ENCODE measurements at regions not wholly inside any gene's neighbourhood (a gene's known extent, or its start where the extent isn't known, plus 50 kb on each side); places are given as distances from the start of the nearest gene placed in this dataset.
"Not testable (repeated sequence)": the region's sequence is repeated elsewhere in the genome, so short reads cannot be mapped to it uniquely, and the experiment has no call there.

DNA sequence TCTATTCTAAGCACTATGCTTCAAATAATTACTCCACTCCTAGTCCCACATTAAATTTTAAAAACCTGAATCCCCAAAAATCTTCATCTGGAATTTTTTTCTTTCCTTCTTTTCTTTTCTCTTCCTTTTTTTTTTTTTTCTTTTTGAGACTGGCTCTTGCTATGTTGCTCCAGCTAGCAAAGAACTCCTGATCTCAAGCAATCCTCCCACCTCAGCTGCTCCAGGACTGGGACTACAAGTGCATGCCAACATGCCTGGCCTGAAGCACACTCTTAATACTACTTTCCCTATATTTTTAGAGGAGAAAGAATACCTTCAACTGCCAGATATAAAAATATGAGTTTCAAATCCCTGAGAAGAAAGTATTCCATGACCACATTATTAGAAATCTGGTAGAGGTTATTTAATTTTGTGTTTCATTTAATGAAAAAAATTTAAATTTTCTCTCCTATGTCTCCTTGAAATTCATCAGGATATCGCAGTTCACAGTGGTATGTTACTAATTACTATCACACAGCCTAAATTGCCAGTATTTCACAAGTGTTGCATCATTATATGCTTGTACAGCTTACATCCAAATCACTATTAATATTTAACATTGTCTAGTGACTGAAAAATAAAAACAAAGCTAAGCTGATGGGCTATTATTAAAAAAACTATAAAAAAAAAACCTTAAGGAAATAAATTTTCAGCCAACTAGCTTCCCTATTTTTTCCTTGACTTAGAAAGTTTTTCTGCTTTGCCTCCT lies 227.8 kb downstream of the NAF1 start:
- no peak for DNase-seq

- DNase-seq = no peak
Observed at GRCh38 chr4:162935214-162935613, 231.5 kb downstream of the NAF1 start.

GRCh38 chr4:162931286-162931685 lies 235.4 kb downstream of the NAF1 start:
- no peak for DNase-seq

DNA sequence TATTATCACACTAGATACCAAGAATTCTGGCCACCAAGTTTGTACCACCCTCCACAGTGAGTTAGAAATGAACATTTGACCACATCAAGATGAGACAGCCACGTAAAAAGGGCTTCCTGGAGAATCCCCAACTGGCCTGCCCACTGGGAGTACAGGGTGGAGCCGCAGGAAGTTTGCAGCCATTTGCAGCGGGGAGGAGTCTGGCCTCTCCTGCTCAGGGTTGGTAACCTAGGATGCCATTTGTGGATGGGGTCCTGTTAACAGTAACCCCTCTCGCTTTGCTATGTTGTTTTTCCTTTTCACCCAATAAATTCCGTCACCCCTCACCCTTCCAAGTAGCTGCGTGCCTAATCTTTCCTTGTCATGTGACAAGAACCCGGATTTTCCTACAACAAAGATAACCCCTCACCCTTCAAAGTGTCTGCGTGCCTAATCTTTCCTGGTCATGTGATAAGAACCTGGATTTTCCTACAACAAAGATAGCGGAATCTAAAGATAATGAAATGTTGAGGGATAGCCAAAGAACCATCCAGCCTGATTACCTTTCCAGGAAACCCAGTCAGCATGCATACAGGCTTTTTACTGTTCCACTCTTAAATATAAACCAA lies 245.4 kb downstream of the NAF1 start:
- DNase-seq = no peak

GRCh38 chr4:162920649-162921048 lies 246.0 kb downstream of the NAF1 start:
- DNase-seq = no peak

DNA sequence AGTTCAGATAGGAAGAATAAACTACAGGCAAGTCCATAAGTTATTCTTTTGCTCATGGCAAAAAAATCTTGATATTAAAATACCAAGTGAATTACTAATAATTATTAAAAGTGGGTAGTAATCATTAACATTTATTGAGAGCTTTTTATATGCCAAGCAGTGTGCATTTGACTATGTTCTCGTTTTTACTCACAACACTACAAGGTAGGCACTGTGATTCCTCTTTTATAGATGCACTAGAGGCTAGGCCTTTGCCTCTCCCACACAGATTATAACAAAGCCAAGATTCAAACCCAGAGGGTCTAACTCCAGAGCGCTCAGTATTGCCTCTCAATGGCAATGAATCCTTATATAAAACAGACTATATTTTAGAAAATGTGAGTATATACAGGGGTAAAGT lies 254.2 kb downstream of the NAF1 start:
- no peak for DNase-seq

DNA sequence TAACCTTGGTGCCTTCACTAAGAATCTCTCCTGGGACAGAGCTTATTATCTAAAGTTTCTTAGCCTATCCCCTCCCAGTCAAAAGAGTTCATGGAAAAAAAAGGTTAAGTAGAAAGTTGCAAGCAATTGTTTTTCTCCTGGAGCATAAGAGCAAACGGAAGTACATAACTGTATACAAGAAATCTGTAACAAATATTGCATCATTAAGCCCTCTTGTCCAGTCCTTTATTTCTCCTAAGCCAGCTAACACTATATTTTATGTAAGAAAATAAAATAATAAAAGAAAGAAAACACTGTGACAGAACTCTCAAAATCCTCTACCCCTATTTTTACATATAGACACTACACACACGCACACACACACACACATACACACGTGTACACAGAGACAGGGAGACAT lies 255.3 kb downstream of the NAF1 start:
- no peak for DNase-seq

DNA sequence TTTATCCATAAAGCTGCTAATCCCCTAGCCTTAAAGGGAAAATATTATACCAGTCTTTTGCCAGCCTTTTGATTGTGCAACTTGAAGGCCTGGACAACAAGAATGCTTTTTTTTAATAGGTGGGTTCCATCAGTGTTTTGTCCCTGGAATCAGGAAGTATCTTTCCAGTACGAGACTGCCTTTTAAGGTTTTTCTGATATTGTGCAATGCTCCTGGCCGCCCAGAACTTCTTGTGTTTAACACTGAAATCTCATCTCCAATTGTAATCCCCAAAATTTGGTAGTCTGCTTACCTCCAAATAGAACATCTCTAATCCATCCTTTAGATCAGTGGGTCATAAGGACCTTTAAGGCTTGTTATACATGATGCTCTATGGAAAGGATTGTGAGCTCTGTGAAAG lies 256.7 kb downstream of the NAF1 start:
- no peak for DNase-seq

GRCh38 chr4:162894387-162894786 lies 272.3 kb downstream of the NAF1 start:
- DNase-seq = no peak

DNA sequence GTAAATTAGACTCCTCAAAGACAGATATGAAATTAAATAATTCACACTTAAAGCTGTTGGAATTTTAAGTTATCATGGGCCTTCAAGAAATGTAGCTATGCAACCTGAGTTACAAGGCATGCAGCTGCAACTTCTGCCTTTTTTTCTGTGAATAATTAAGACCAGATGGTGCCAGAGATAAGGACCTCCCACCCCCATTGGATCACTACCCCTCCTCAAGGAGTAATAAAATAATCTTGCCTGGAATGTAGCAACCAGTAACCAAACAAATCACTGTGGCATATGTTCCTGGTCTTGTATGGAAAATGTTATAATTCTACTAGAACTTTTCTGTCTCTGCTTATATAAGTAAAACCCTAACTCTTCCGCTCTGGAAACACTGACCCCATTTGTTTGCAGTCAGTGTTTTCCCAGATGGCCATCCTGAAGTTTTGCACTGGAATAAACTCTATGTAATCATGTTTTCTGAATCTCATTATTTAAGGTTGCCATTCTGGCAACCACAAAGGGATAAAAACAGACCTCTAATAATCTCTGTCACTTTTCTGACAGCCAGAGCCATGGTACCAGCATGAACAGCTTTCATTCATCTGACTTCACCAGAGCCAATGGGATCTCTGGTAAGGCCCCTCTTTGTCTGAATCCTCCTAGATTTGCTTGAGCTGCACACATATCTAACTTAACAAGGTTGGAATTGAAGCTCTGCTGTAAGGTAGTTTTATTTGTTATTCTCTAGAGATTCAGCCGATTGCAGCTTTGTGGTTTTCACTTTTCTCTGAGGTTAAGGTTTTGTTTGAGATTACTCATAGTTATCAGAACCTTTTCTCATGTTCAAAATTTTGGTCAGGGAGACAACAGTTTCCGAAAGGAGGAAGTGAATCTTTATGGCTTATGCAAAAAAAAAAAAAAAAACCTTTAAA lies 274.6 kb downstream of the NAF1 start:
- DNase-seq = no peak

- no peak for DNase-seq
Observed at GRCh38 chr4:162878096-162878495, 288.6 kb downstream of the NAF1 start.

DNA sequence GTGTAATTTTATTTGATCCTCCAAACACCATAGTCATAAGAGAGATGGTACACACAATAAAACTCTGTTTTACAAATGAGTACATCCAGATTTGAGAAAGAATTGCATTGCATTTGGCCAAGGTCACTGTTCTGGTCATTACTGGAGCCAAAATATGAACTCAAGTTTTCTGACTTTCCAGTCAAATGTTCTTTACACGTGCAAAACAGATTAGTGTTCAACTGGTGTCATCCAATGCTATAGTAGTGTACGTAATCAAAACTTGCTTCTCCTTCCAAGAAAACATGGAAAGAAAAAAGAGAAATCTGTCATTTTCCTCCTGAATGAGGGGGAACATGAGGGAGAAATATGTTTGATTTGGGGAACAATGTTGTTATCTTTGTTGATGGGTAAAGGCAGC lies 291.9 kb downstream of the NAF1 start:
- no peak for DNase-seq

GRCh38 chr4:162871990-162872389 lies 294.7 kb downstream of the NAF1 start:
- no peak for DNase-seq

GRCh38 chr4:162869157-162869556 lies 297.5 kb downstream of the NAF1 start:
- DNase-seq = no peak

GRCh38 chr4:162866565-162866964 lies 300.1 kb downstream of the NAF1 start:
- DNase-seq = no peak

DNA sequence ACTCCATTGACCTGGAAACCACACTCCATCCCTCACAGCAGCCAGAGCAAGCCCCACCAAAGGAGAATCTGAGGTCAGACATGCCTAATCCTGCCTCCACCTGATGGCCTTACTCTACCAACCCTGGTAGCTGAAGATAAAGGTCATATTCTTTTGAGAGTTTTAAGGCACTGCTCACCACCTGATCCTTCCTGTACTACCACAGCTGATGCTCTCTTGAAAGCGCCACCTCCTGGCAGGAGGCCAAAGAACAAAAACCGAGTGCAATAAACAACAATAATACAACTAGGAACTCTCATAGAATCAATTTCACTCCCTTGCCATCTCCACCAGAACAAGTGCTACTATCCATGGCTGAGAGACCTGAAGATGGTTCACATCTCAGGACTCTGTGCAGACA lies 301.6 kb downstream of the NAF1 start:
- no peak for DNase-seq

GRCh38 chr4:162853788-162854187 lies 312.9 kb downstream of the NAF1 start:
- no peak for DNase-seq

GRCh38 chr4:162852642-162853041 lies 314.0 kb downstream of the NAF1 start:
- DNase-seq = no peak

DNA sequence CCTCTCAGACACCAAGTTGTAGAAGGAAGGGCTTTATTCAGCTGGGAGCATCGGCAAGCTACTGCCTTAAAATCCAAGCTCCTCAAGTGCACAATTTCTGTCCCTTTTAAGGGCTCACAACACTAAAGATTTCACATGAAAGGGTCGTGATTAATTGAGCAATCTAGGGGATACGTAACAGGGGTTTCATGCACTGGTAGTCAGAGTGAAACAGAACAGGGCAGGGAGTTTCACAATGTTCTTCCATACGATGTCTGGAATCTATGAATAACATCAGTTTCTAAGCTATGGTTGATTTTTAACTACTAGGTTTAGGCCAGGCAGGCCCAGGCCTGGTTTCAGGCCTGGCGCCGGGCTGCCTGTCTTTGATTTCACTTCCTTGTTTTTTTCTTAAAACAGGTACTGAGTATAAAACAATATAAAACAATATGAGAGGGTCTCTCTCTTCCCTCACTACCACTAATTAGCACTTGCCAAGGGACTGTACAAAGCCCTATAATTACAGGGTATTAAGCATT lies 315.4 kb downstream of the NAF1 start:
- not testable (repeated sequence) for DNase-seq

DNA sequence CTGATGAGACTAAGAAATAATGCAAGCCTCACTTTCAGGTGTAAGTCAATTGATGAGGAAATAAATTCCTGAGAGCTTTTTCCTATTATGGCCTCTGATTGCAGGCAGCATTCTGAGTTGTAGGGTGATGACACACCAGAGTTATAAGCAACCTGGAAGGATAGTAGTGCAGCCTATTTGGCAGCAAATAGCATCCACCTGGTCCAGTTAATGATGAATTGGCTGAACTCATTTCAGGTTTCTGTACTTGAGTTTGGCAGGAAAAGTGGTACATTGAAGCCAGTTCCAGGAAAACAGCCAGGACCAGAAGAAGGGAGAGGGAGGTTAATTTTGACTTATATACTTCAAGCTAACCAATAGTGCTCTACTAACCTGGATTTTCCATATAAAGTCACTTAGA lies 316.8 kb downstream of the NAF1 start:
- DNase-seq = no peak

GRCh38 chr4:162847945-162848549 lies 318.6 kb downstream of the NAF1 start:
- DNase-seq = no peak

GRCh38 chr4:162841753-162842152 lies 324.9 kb downstream of the NAF1 start:
- DNase-seq = no peak

- DNase-seq = no peak
Observed at GRCh38 chr4:162839814-162840213, 326.9 kb downstream of the NAF1 start.

All from CD4-positive, alpha-beta T cell treated with Interleukin-15 for 1 hour (primary cell).